ENCODE measurements at regions not wholly inside any gene's neighbourhood (a gene's known extent, or its start where the extent isn't known, plus 50 kb on each side); places are given as distances from the start of the nearest gene placed in this dataset.

DNA sequence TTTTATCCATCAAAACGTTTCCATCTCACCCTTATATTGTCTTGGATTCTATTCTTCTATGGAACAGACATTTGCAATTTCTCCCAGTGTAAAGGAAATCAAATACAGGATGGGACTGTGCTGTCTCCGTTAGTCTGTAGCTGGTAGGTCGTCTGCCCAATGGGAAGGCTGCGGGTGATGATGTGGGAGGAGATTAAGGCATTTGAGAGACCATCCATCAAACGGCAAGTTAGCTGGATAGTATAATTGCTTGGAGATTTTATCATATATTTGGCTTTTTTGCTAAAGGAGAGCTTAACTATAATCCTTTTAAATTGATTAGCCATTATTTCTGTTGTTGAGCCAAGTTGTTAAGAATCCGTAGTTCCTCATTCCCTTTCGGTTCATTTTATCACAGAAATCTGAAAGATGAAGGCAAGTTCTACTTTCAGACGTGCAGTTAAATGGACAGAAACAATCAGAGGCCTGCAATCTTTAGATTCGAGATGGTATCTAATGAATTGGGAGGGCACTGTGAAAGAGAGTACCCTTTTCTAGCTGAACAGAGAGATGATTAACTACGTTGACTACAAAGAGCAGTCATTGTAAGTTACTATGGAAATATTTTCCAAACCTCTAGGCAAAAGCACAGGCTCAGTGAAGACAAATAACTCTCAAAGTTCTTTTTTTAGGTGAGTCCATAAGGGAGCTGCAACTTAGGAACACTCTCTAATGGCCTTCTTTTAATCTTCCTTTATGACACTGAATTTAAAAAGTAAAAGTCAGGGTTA is 253.3 kb upstream of the KIAA1217 start:
- TF ChIP-seq, protein P1, sequence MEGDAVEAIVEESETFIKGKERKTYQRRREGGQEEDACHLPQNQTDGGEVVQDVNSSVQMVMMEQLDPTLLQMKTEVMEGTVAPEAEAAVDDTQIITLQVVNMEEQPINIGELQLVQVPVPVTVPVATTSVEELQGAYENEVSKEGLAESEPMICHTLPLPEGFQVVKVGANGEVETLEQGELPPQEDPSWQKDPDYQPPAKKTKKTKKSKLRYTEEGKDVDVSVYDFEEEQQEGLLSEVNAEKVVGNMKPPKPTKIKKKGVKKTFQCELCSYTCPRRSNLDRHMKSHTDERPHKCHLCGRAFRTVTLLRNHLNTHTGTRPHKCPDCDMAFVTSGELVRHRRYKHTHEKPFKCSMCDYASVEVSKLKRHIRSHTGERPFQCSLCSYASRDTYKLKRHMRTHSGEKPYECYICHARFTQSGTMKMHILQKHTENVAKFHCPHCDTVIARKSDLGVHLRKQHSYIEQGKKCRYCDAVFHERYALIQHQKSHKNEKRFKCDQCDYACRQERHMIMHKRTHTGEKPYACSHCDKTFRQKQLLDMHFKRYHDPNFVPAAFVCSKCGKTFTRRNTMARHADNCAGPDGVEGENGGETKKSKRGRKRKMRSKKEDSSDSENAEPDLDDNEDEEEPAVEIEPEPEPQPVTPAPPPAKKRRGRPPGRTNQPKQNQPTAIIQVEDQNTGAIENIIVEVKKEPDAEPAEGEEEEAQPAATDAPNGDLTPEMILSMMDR (conservative IDR thresholded peaks at IDR 0.05 in 1 of 2, IDR thresholded peaks at IDR 0.05 in 1 of 2; ENCODE audit: low read depth in 1 of 2, low read length in 2 of 2): no peak
- TF ChIP-seq EZH2 (IDR thresholded peaks at IDR 0.05; ENCODE audit: low read length, missing control alignments): no peak
